H9 (cell line): ENCODE measurements at regions not wholly inside any gene's neighbourhood (a gene's known extent, or its start where the extent isn't known, plus 50 kb on each side); places are given as distances from the start of the nearest gene placed in this dataset.

ENCODE experiments used
- DNase-seq: peaks from one replicate; pipeline ENCODE4 v3.0.0-alpha.2; 2017
- H2AFZ ChIP-seq: one replicate; pipeline ENCODE4 v1.6.1; 2013; ENCODE audit warnings: mild to moderate bottlenecking, low read length, control low read depth, moderate library complexity
- H2AK5ac ChIP-seq: 2 replicates; pipeline ENCODE4 v1.6.1; 2013; ENCODE audit warnings: low read length, control low read depth, mixed read lengths; ENCODE audit not compliant: insufficient read length
- H2BK120ac ChIP-seq: one replicate; pipeline ENCODE4 v1.6.1; 2013; ENCODE audit warnings: low read depth, mild to moderate bottlenecking, low read length, control low read depth, inconsistent platforms; ENCODE audit not compliant: poor library complexity, severe bottlenecking
- H2BK12ac ChIP-seq: 2 replicates; pipeline ENCODE4 v1.6.1; 2013; ENCODE audit warnings: low read length, control low read depth, mixed read lengths, low read depth; ENCODE audit not compliant: insufficient read length
- H2BK15ac ChIP-seq: 2 replicates; pipeline ENCODE4 v1.6.1; 2013; ENCODE audit warnings: low read depth, low read length, control low read depth
- H2BK20ac ChIP-seq: one replicate; pipeline ENCODE4 v1.6.1; 2013; ENCODE audit warnings: low read depth, mild to moderate bottlenecking, low read length, control low read depth, inconsistent platforms; ENCODE audit not compliant: poor library complexity, severe bottlenecking
- H2BK5ac ChIP-seq: 2 replicates; pipeline ENCODE4 v1.6.1; 2013; ENCODE audit warnings: low read length, control low read depth, mixed read lengths; ENCODE audit not compliant: insufficient read length
- H3K14ac ChIP-seq: 2 replicates; pipeline ENCODE4 v1.6.1; 2013; ENCODE audit warnings: low read length, control low read depth; ENCODE audit not compliant: insufficient read depth
- H3K18ac ChIP-seq: 2 replicates; pipeline ENCODE4 v1.6.1; 2013; ENCODE audit warnings: low read depth, mild to moderate bottlenecking, mixed read lengths, low read length, control low read depth; ENCODE audit not compliant: insufficient read length
- H3K23ac ChIP-seq: 2 replicates; pipeline ENCODE4 v1.6.1; 2013; ENCODE audit warnings: low read length, control low read depth, mixed read lengths, low read depth; ENCODE audit not compliant: insufficient read length
- H3K23me2 ChIP-seq: 2 replicates; pipeline ENCODE4 v1.6.1; 2013; ENCODE audit warnings: low read depth, mild to moderate bottlenecking, mixed read lengths, low read length, control low read depth; ENCODE audit not compliant: insufficient read length, poor library complexity, severe bottlenecking
- H3K27ac ChIP-seq: 2 replicates; pipeline ENCODE4 v1.5.1; 2013; ENCODE audit warnings: low read length, control low read depth, mixed read lengths, low read depth; ENCODE audit not compliant: insufficient read length
- H3K27me3 ChIP-seq: 2 replicates; pipeline ENCODE4 v1.6.1; 2013; ENCODE audit warnings: low read length, control low read depth, inconsistent platforms; ENCODE audit not compliant: insufficient read depth
- H3K4ac ChIP-seq: 2 replicates; pipeline ENCODE4 v1.6.1; 2013; ENCODE audit warnings: low read depth, mild to moderate bottlenecking, control low read depth, inconsistent platforms, low read length, moderate library complexity
- H3K4me1 ChIP-seq: 2 replicates; pipeline ENCODE4 v1.6.1; 2013; ENCODE audit warnings: low read length, control low read depth, inconsistent platforms; ENCODE audit not compliant: insufficient read depth
- H3K4me2 ChIP-seq: 2 replicates; pipeline ENCODE4 v1.6.1; 2013; ENCODE audit warnings: low read length, control low read depth, mixed read lengths; ENCODE audit not compliant: insufficient read length, insufficient read depth
- H3K56ac ChIP-seq: 2 replicates; pipeline ENCODE4 v1.6.1; 2013; ENCODE audit warnings: low read depth, mild to moderate bottlenecking, mixed read lengths, low read length, control low read depth; ENCODE audit not compliant: insufficient read length
- H3K79me1 ChIP-seq: 2 replicates; pipeline ENCODE4 v1.6.1; 2013; ENCODE audit warnings: low read depth, mild to moderate bottlenecking, moderate library complexity, low read length, control low read depth, inconsistent platforms; ENCODE audit not compliant: insufficient read depth, poor library complexity, severe bottlenecking
- H3K79me2 ChIP-seq: 2 replicates; pipeline ENCODE4 v1.6.1; 2013; ENCODE audit warnings: low read length, control low read depth, inconsistent platforms; ENCODE audit not compliant: insufficient read depth
- H3K9ac ChIP-seq: 2 replicates; pipeline ENCODE4 v1.6.1; 2013; ENCODE audit warnings: low read length, control low read depth, mixed read lengths; ENCODE audit not compliant: insufficient read length; ENCODE audit errors: extremely low read depth
- H3K9me3 ChIP-seq: one replicate; pipeline ENCODE4 v1.6.1; 2013; ENCODE audit warnings: low read depth, low read length, inconsistent platforms; ENCODE audit not compliant: control insufficient read depth
- H3T11ph ChIP-seq: one replicate; pipeline ENCODE4 v1.6.1; 2013; ENCODE audit warnings: mild to moderate bottlenecking, low read length, control low read depth, inconsistent platforms
- H4K20me1 ChIP-seq: one replicate; pipeline ENCODE4 v1.6.1; 2013; ENCODE audit not compliant: control insufficient read depth, insufficient read length, insufficient read depth
- H4K5ac ChIP-seq: 2 replicates; pipeline ENCODE4 v1.6.1; 2013; ENCODE audit warnings: low read depth, mild to moderate bottlenecking, mixed read lengths, low read length, control low read depth; ENCODE audit not compliant: insufficient read length
- H4K8ac ChIP-seq: replicated peaks from 2 replicates; pipeline ENCODE4 v1.6.1; 2013; ENCODE audit warnings: low read length, control low read depth, mixed read lengths, low read depth; ENCODE audit not compliant: insufficient read length
- H4K91ac ChIP-seq: 2 replicates; pipeline ENCODE4 v1.6.1; 2013; ENCODE audit warnings: low read depth, mild to moderate bottlenecking, moderate library complexity, mixed read lengths, low read length, control low read depth; ENCODE audit not compliant: insufficient read length
- H3K27ac Mint-ChIP-seq, 3 experiments: 2 replicates in 2 of 3; 3 replicates in 1 of 3; pipeline ENCODE4 v1.8.0; 2020 to 2021; ENCODE audit warnings: mixed read lengths in 3 of 3, mild to moderate bottlenecking in 1 of 3, moderate library complexity in 1 of 3
- H3K27me3 Mint-ChIP-seq: 2 replicates; pipeline ENCODE4 v1.8.0; 2021; ENCODE audit warnings: low read depth, mild to moderate bottlenecking, moderate library complexity, mixed read lengths
- H3K36me3 Mint-ChIP-seq, 3 experiments: 2 replicates in 2 of 3; 3 replicates in 1 of 3; pipeline ENCODE4 v1.8.0; 2020 to 2021; ENCODE audit warnings: low read depth in 3 of 3, mixed read lengths in 3 of 3; ENCODE audit not compliant: insufficient read depth in 1 of 3
- H3K4me1 Mint-ChIP-seq, 2 experiments: 2 replicates each; pipeline ENCODE4 v1.8.0; 2020; ENCODE audit warnings: mixed read lengths in 2 of 2
- H3K4me3 Mint-ChIP-seq, 2 experiments: 2 replicates in 1 of 2; 3 replicates in 1 of 2; pipeline ENCODE4 v1.8.0; 2020 to 2021; ENCODE audit warnings: mild to moderate bottlenecking in 2 of 2, mixed read lengths in 2 of 2, moderate library complexity in 1 of 2
- H3K9me3 Mint-ChIP-seq, 2 experiments: 2 replicates in 1 of 2; 3 replicates in 1 of 2; pipeline ENCODE4 v1.8.0; 2020; ENCODE audit warnings: mild to moderate bottlenecking in 2 of 2, mixed read lengths in 2 of 2, moderate library complexity in 1 of 2
- CTCF ChIP-seq: fragments of 200-600 bp; sonication (generic); conservative IDR thresholded peaks from 3 replicates; pipeline ENCODE4 v1.8.0; 2021; ENCODE audit warnings: antibody characterized with exemption, mild to moderate bottlenecking
- WGBS: extraction: QIAGEN DNeasy Blood & Tissue Kit; methylation state at CpG from one replicate; pipeline ENCODE4 v1.1.7; 2013; ENCODE audit warnings: missing lambda C conversion rate, low lambda C conversion rate, mixed read lengths; ENCODE audit not compliant: insufficient read length; ENCODE audit errors: extremely low coverage; 5-methylcytosine and 5-hydroxymethylcytosine counted together

- H2BK12ac ChIP-seq = no peak overlapping the region
- H3K56ac ChIP-seq = no peak overlapping the region
- no peak overlapping the region for H4K5ac ChIP-seq
- no peaks in the 10 kb centered on the region for H3K79me1 ChIP-seq
- no CpG with 5 or more reads among the region's 5 CpGs for WGBS
- H3K4me2 ChIP-seq = no peak overlapping the region
- H3K4ac ChIP-seq = no peak overlapping the region
- H2BK15ac ChIP-seq = no peak overlapping the region
- no peak overlapping the region for H3T11ph ChIP-seq
- H4K91ac ChIP-seq = no peak overlapping the region
- no peak overlapping the region for H2BK120ac ChIP-seq
- H3K27ac ChIP-seq = no peak overlapping the region
- no peak overlapping the region for H3K14ac ChIP-seq
- no peaks in the 10 kb centered on the region for H3K27me3 Mint-ChIP-seq
- H3K4me1 Mint-ChIP-seq = peaks cover 14 to 19% of the 10 kb centered on the region in 2 experiments
- H3K23ac ChIP-seq = no peak overlapping the region
- H3K4me1 ChIP-seq = no peaks in the 10 kb centered on the region
- no peak overlapping the region for H3K27ac Mint-ChIP-seq
- TF ChIP-seq CTCF = peak; percentile 53
- no peak overlapping the region for H2BK20ac ChIP-seq
- peak; percentile 50 for DNase-seq
- H4K20me1 ChIP-seq = no peaks in the 10 kb centered on the region
- H2AK5ac ChIP-seq = no peak overlapping the region
- no peaks in the 10 kb centered on the region for H3K79me2 ChIP-seq
- no peaks in the 10 kb centered on the region for H3K9me3 ChIP-seq
- H3K9me3 Mint-ChIP-seq = peaks cover 0 to 2% of the 10 kb centered on the region in 2 experiments; a peak in 1 of 5 replicates
- no peak overlapping the region for H2BK5ac ChIP-seq
- H3K23me2 ChIP-seq = no peaks in the 10 kb centered on the region
- H4K8ac ChIP-seq = no peak overlapping the region
- H3K36me3 Mint-ChIP-seq = no peaks in the 10 kb centered on the region; a peak in 1 of 7 replicates
- H3K27me3 ChIP-seq = no peaks in the 10 kb centered on the region
- H3K4me3 Mint-ChIP-seq = no peak overlapping the region
- H3K9ac ChIP-seq = no peak overlapping the region
- no peak overlapping the region for H3K18ac ChIP-seq
- H2AFZ ChIP-seq = no peak overlapping the region
Measured at GRCh38 chr4:26161030-26161824, 159.6 kb upstream of the RBPJ start.
